Activated CD4-positive, alpha-beta memory T cell treated with anti-CD3 and anti-CD28 coated beads, Interleukin-2, amount 10 ng/mL, durations not matched to agents 7 days and 5 days (primary cell): ENCODE measurements at regions not wholly inside any gene's neighbourhood (a gene's known extent, or its start where the extent isn't known, plus 50 kb on each side); places are given as distances from the start of the nearest gene placed in this dataset.

Experiments used
- CTCF ChIA-PET: fragments of 350-600 bp; sonication (Branson Sonifier 250); formaldehyde crosslinking; loops from one replicate; lab custom pipeline; 2021; ENCODE audit warnings: antibody characterized with exemption, inconsistent platforms; lab: Charles Lee
- POLR2A ChIA-PET: fragments of 350-600 bp; sonication (Branson Sonifier 250); formaldehyde crosslinking; loops from one replicate; lab custom pipeline; 2021; ENCODE audit warnings: antibody characterized with exemption; lab: Charles Lee
- DNase-seq: peaks from one replicate; pipeline ENCODE4 v3.0.0-alpha.2; 2020
- H3K27ac Mint-ChIP-seq: one replicate; pipeline ENCODE4 v1.8.0; 2021; ENCODE audit warnings: mild to moderate bottlenecking, mixed read lengths
- H3K27me3 Mint-ChIP-seq: one replicate; pipeline ENCODE4 v1.8.0; 2021; ENCODE audit warnings: mixed read lengths
- H3K36me3 Mint-ChIP-seq: one replicate; pipeline ENCODE4 v1.8.0; 2021; ENCODE audit warnings: low read depth, mixed read lengths
- H3K4me1 Mint-ChIP-seq: one replicate; pipeline ENCODE4 v1.8.0; 2021; ENCODE audit warnings: mixed read lengths
- H3K4me3 Mint-ChIP-seq: one replicate; pipeline ENCODE4 v1.8.0; 2021; ENCODE audit warnings: mild to moderate bottlenecking, mixed read lengths
- H3K9me3 Mint-ChIP-seq: one replicate; pipeline ENCODE4 v1.8.0; 2021; ENCODE audit warnings: mixed read lengths

GRCh38 chr2:220174826-220175225, 547.4 kb downstream of the SLC4A3 start:
- no peaks in the 10 kb centered on the region for H3K36me3 Mint-ChIP-seq

DNA sequence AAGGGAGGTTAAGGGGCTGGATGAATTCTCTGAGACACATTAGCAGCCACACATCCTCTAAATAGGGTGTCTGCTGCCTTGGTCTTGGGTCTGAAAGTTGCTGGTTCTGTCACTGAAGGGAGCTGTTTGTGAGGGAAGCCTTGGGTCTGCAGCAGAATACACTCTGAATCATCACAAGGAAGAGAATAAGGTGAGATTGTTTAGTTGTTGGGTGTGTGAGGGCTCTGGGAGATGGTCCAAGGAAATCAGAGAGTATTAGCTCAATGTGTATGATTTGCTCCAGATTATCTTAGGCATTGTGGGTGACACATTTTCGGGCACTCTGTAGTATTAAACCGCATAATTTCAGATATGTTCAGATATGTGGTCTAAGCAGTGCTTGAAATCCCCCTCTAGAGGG, 548.5 kb downstream of the SLC4A3 start:
- CTCF ChIA-PET, result no interaction called here
- H3K4me1 Mint-ChIP-seq, result no peaks in the 10 kb centered on the region

More at GRCh38 chr2:220174826-220175225, 547.4 kb downstream of the SLC4A3 start:
- ChIA-PET POLR2A (interaction anchor here (0.7 kb wide), 1 partner anchor 12 kb away, joined by 3 read pairs; no protein-coding TSS in a partner anchor), CTCF (no interaction called here)
- no peak overlapping the region for H3K27ac Mint-ChIP-seq
- no peak for DNase-seq
- no peak overlapping the region for H3K4me3 Mint-ChIP-seq
- no peaks in the 10 kb centered on the region for H3K4me1 Mint-ChIP-seq
- H3K27me3 Mint-ChIP-seq, result no peaks in the 10 kb centered on the region
- no peaks in the 10 kb centered on the region for H3K9me3 Mint-ChIP-seq

DNA sequence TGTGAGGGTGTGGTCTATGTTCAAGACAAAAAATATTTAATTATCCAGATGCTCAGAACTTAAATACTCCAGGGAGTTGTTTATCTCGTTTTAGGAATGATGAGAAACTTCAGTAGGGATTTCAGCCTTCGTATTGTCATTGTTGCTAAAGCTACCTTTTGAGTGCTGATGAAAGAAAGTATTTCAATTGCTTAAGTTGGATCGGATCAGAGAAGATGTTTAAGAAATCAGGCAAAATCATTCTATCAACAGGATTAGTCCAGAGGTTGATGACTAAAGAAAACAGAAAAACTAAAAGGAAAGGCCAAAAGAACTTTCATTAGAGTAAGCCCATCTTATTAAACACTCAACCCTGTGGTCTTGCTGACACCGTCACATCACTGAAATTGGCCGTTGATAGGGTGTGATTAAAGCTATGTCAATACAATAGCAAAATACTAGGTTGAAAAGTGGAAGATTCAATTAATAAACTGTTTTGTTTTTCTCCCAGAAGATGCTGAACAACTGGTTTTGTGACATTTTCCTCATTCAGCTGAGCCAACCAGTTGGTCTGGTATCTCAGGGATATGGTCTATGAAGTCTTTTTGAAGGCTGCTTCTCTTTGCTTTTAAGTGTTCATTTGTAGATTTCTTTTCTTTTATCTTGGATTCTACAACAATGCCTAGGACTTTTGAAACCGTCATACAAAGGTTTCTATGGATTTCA, 551.7 kb downstream of the SLC4A3 start:
- H3K4me1 Mint-ChIP-seq, result no peaks in the 10 kb centered on the region
- H3K36me3 Mint-ChIP-seq, result no peaks in the 10 kb centered on the region
- POLR2A ChIA-PET, result no interaction called here
- H3K4me3 Mint-ChIP-seq, result no peak overlapping the region
- no peaks in the 10 kb centered on the region for H3K27me3 Mint-ChIP-seq
- peaks cover 3% of the 10 kb centered on the region for H3K9me3 Mint-ChIP-seq
- H3K27ac Mint-ChIP-seq, result no peak overlapping the region
- DNase-seq, result no peak
- CTCF ChIA-PET, result no interaction called here

More for the DNA sequence above, 548.5 kb downstream of the SLC4A3 start:
- Mint-ChIP-seq H3K27me3 (no peaks in the 10 kb centered on the region), H3K9me3 (no peaks in the 10 kb centered on the region), H3K36me3 (no peaks in the 10 kb centered on the region), H3K4me3 (no peak overlapping the region), H3K27ac (no peak overlapping the region)
- DNase-seq, result no peak
- POLR2A ChIA-PET, result no interaction called here

DNA sequence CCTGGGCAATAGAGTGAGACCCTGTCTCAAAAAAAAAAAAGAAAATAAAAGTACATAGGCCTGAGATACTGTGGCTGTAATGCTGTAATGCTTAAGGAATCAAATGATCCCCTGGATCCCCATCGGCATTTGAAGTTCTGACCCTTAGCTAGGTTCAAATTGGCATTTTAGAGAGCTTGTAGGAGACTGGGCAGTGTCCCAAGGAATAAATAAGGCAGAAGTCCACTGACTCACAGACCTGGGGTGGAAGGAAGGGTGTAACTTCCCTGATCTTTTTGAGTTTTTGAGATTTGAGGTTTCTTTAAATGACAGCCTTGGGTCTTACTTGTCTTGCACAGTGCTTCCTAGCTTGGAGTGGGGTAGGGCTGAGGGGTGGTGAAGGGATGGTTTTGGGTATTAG, 553.7 kb downstream of the SLC4A3 start:
- ChIA-PET CTCF (no interaction called here), POLR2A (no interaction called here)
- Mint-ChIP-seq H3K4me3 (no peak overlapping the region), H3K27me3 (no peaks in the 10 kb centered on the region), H3K9me3 (peaks cover 3% of the 10 kb centered on the region), H3K4me1 (no peaks in the 10 kb centered on the region), H3K36me3 (no peaks in the 10 kb centered on the region), H3K27ac (no peak overlapping the region)
- DNase-seq, result no peak

DNA sequence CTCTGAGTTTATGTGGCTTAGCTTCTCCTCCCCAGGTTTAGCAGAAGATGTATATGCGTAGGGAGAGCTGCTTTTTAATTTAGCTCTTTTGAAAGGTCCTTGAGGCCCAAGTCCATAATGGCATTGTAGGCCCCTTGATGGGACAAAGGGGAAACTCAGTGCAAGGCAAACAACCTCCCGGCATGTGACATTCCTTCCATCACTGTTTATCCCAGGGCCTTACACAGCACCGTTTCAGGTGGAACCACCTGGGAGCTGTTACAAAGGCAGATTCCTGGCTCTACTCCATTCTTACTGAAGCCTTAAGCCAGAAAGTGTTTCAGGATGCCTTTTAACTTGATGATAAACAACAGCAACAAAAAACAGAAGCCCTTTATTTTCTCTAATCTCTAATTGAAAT, 555.4 kb downstream of the SLC4A3 start:
- POLR2A ChIA-PET, result no interaction called here
- no peak overlapping the region for H3K4me3 Mint-ChIP-seq
- no peaks in the 10 kb centered on the region for H3K4me1 Mint-ChIP-seq
- H3K9me3 Mint-ChIP-seq, result peaks cover 3% of the 10 kb centered on the region
- H3K36me3 Mint-ChIP-seq, result no peaks in the 10 kb centered on the region
- no peaks in the 10 kb centered on the region for H3K27me3 Mint-ChIP-seq
- CTCF ChIA-PET, result no interaction called here
- H3K27ac Mint-ChIP-seq, result no peak overlapping the region
- DNase-seq, result no peak

DNA sequence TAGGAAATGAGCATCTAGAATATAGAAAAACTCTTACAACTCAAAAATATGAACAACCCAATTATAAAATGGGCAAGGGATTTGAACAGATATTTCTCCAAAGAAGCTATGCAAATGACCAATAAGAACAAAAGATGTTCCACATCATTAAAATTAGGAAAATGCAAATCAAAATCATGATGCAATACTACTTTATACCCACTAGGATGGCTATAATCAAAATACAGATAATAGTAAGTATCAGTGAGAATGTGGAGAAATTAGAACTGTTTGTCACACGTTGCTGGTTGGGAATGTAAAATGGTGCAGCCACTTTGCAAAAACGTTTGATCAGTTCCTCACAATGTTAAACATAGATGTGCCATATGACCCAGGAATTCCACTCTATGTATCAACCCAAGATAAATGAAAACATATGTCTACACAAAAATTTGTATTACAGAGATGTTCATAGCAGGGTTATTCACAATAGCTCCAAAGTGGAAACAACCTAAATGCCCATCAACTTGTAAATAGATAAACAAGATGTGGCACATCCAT, 558.4 kb downstream of the SLC4A3 start:
- CTCF ChIA-PET, result no interaction called here
- peaks cover 3% of the 10 kb centered on the region for H3K9me3 Mint-ChIP-seq
- no peak overlapping the region for H3K27ac Mint-ChIP-seq
- H3K4me3 Mint-ChIP-seq, result no peak overlapping the region
- POLR2A ChIA-PET, result no interaction called here
- H3K27me3 Mint-ChIP-seq, result no peaks in the 10 kb centered on the region
- DNase-seq, result no peak
- no peaks in the 10 kb centered on the region for H3K36me3 Mint-ChIP-seq
- no peaks in the 10 kb centered on the region for H3K4me1 Mint-ChIP-seq

- DNase-seq, result no peak
- Mint-ChIP-seq H3K27me3 (no peaks in the 10 kb centered on the region), H3K4me3 (no peak overlapping the region), H3K36me3 (no peaks in the 10 kb centered on the region), H3K4me1 (no peaks in the 10 kb centered on the region), H3K27ac (no peak overlapping the region), H3K9me3 (no peaks in the 10 kb centered on the region)
- ChIA-PET POLR2A (no interaction called here), CTCF (no interaction called here)
Observed at GRCh38 chr2:220188031-220188430, 560.6 kb downstream of the SLC4A3 start.

DNA sequence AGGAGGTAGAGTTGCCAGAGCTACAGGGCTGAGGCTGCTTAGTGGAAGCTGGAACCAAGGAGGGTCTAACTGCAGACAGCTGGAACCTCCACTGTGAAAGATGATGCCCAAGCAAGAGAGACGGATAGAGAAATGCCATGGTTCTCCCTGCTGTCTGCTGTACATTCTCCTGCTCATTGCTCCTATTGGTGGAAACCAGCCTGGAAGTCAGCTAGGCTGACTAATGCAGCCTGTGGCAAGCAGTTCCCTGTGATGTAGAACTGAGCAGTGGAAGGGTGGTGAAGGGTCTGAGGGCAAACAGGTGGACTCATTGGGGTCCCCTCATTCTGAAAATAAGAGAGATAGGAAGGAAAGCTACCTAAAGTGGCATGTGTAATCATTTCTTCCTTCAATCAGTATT, 563.6 kb downstream of the SLC4A3 start:
- ChIA-PET POLR2A (no interaction called here), CTCF (no interaction called here)
- no peaks in the 10 kb centered on the region for H3K4me1 Mint-ChIP-seq
- no peaks in the 10 kb centered on the region for H3K9me3 Mint-ChIP-seq
- H3K36me3 Mint-ChIP-seq, result no peaks in the 10 kb centered on the region
- no peak for DNase-seq
- H3K4me3 Mint-ChIP-seq, result no peak overlapping the region
- no peak overlapping the region for H3K27ac Mint-ChIP-seq
- H3K27me3 Mint-ChIP-seq, result no peaks in the 10 kb centered on the region

DNA sequence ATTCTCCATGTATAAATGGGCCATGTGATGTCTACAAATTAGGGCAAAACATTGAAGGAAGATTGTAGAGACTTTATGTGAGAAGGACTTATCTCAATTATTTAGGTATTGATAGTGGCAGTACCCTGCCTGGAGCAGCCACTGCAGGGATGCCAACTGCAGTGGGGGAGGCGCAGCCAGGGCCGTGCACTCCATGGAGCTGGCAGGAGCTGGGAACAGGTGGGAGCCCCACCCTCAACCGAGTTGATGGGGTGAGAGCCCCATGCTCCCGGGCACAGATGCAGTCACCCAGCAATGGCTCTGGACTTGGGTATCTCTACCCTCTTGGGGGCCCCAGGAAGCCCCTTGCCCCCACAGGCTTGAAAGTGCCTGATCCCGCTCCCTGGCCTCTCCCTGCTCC, 564.3 kb downstream of the SLC4A3 start:
- Mint-ChIP-seq H3K27me3 (no peaks in the 10 kb centered on the region), H3K9me3 (no peaks in the 10 kb centered on the region), H3K4me1 (no peaks in the 10 kb centered on the region), H3K4me3 (no peak overlapping the region), H3K27ac (no peak overlapping the region), H3K36me3 (no peaks in the 10 kb centered on the region)
- CTCF ChIA-PET, result no interaction called here
- no peak for DNase-seq
- POLR2A ChIA-PET, result no interaction called here

GRCh38 chr2:220192994-220193753, 565.7 kb downstream of the SLC4A3 start:
- CTCF ChIA-PET, result no interaction called here
- Mint-ChIP-seq H3K27me3 (no peaks in the 10 kb centered on the region), H3K27ac (no peak overlapping the region), H3K36me3 (no peaks in the 10 kb centered on the region), H3K9me3 (no peaks in the 10 kb centered on the region), H3K4me3 (no peak overlapping the region), H3K4me1 (no peaks in the 10 kb centered on the region)
- DNase-seq, result no peak
- POLR2A ChIA-PET, result no interaction called here

DNA sequence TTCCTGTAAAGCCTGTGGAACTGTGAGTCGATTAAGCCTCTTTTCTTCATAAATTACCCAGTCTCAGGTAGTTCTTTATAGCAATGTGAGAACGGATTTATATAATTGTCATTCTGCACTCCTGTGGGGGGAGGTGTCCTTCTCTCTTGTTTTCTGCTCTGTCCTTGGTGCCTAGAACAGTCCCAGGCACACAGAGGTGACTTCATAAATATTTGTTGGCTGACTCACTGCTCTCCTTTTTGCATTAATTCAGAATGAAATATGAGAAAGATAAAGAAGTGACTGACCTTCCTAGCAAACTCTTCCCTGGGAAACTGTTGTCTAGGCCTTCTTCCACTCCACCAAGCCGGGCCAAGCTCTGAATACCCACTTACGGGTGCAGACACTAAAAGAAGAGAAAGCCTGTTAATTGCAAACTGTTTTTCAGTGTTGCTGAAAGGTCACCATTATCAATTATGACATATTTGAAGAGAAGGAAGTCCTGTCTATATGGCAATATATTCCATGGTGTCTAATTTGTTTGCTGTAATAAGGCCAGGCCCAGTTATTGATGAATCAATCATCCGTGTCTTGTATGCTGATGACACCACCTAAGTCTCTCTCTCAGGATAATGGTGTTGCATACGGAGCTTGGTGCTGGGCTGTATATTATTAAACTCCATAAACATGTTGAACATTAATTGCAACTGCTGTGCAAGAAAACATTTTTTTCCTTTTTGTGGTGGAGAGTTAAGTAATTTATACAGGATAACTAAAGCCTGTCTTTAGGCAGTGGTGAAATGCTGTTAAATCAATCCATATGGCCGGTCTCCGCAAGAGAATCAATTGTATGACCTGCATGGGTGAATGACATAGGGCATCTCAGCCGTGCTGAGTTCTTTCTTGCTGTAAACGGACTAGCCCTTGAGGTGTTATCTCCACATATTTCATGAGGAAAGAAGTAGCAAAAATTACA, 567.5 kb downstream of the SLC4A3 start:
- Mint-ChIP-seq H3K4me1 (no peaks in the 10 kb centered on the region), H3K9me3 (no peaks in the 10 kb centered on the region), H3K4me3 (no peak overlapping the region), H3K27ac (no peak overlapping the region), H3K27me3 (no peaks in the 10 kb centered on the region), H3K36me3 (no peaks in the 10 kb centered on the region)
- no peak for DNase-seq
- ChIA-PET CTCF (no interaction called here), POLR2A (no interaction called here)

- Mint-ChIP-seq H3K36me3 (no peaks in the 10 kb centered on the region), H3K27ac (no peak overlapping the region), H3K4me1 (no peaks in the 10 kb centered on the region), H3K4me3 (no peak overlapping the region), H3K27me3 (no peaks in the 10 kb centered on the region), H3K9me3 (no peaks in the 10 kb centered on the region)
- no peak for DNase-seq
- ChIA-PET POLR2A (no interaction called here), CTCF (no interaction called here)
Observed at GRCh38 chr2:220198896-220199295, 571.5 kb downstream of the SLC4A3 start.

DNA sequence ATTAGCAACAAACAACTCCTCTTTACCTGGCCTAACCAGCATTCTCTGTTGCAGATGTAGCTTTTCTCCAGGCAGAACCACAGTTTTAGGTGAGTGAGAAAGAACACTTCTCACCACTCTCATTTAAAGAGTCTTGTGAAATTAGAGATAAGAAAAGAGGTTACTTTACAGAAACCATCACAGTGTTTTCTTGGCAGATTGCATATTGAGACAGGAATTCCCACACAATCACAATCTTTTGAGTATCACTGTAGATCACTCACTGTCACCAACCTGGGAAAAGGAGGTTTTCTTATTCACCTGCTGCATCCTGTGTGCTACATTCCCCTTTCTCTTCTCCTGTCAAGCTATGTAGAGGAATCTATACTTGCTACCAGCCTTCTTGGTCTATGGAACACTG, 574.6 kb downstream of the SLC4A3 start:
- no peak for DNase-seq
- no peaks in the 10 kb centered on the region for H3K4me1 Mint-ChIP-seq
- no peak overlapping the region for H3K4me3 Mint-ChIP-seq
- H3K9me3 Mint-ChIP-seq, result no peaks in the 10 kb centered on the region
- ChIA-PET CTCF (no interaction called here), POLR2A (no interaction called here)
- no peaks in the 10 kb centered on the region for H3K36me3 Mint-ChIP-seq
- H3K27ac Mint-ChIP-seq, result no peak overlapping the region
- H3K27me3 Mint-ChIP-seq, result no peaks in the 10 kb centered on the region
